PC-9 (cell line): ENCODE measurements at regions not wholly inside any gene's neighbourhood (a gene's known extent, or its start where the extent isn't known, plus 50 kb on each side); places are given as distances from the start of the nearest gene placed in this dataset.

Experiments used
- BruUV-seq: library from RNA; stranded (reverse); fragments of 400-500 nt; replicated peaks from 2 replicates; lab custom pipeline; 2021; lab: Mats Ljungman, UMichigan
- CTCF ChIA-PET: fragments of 300-600 bp; sonication (Branson Sonifier 250); formaldehyde crosslinking; loops from one replicate; lab custom pipeline; 2022; ENCODE audit warnings: antibody characterized with exemption; lab: Charles Lee
- POLR2A ChIA-PET: fragments of 300-600 bp; sonication (Branson Sonifier 250); formaldehyde crosslinking; loops from one replicate; lab custom pipeline; 2022; ENCODE audit warnings: antibody characterized with exemption; ENCODE audit not compliant: unreplicated experiment; lab: Charles Lee
- DNase-seq, 2 experiments: peaks; one replicate each; pipeline versions ENCODE4 v3.0.0 to v3.0.0-alpha.2; 2015 to 2022; ENCODE audit warnings: mixed read lengths in 1 of 2
- H2AFZ ChIP-seq: fragments of 200-600 bp; sonication (generic); 2 replicates; pipeline ENCODE4 v1.8.1; 2017; ENCODE audit warnings: antibody characterized with exemption
- H3F3A ChIP-seq: fragments of 200-600 bp; sonication (generic); 2 replicates; pipeline ENCODE4 v1.8.1; 2017; ENCODE audit warnings: antibody characterized with exemption, mild to moderate bottlenecking, low read depth; ENCODE audit not compliant: insufficient read depth
- H3K27ac ChIP-seq: fragments of 200-600 bp; sonication (generic); 2 replicates; pipeline ENCODE4 v1.6.1; 2016; ENCODE audit warnings: mixed run types
- H3K27me3 ChIP-seq: fragments of 200-600 bp; sonication (generic); 2 replicates; pipeline ENCODE4 v1.6.1; 2016; ENCODE audit warnings: low read depth, mixed run types; ENCODE audit not compliant: insufficient read depth
- H3K36me3 ChIP-seq: fragments of 200-600 bp; sonication (generic); 2 replicates; pipeline ENCODE4 v1.6.1; 2016; ENCODE audit warnings: low read depth, mixed run types
- H3K4me1 ChIP-seq: fragments of 200-600 bp; sonication (generic); replicated peaks from 2 replicates; pipeline ENCODE4 v1.6.1; 2016; ENCODE audit warnings: mixed run types; ENCODE audit not compliant: insufficient read depth
- H3K4me2 ChIP-seq: fragments of 200-600 bp; sonication (generic); 2 replicates; pipeline ENCODE4 v1.6.1; 2017; ENCODE audit warnings: mixed run types
- H3K4me3 ChIP-seq: fragments of 200-600 bp; sonication (generic); 2 replicates; pipeline ENCODE4 v1.6.1; 2016; ENCODE audit warnings: mixed run types
- H3K79me2 ChIP-seq: fragments of 200-600 bp; sonication (generic); 2 replicates; pipeline ENCODE4 v1.6.1; 2017; ENCODE audit warnings: low read depth, mixed run types
- H3K9me2 ChIP-seq: fragments of 200-600 bp; sonication (generic); 2 replicates; pipeline ENCODE4 v1.8.1; 2017; ENCODE audit warnings: mild to moderate bottlenecking; ENCODE audit not compliant: insufficient read depth
- H3K9me3 ChIP-seq: fragments of 200-600 bp; sonication (generic); 2 replicates; pipeline ENCODE4 v1.8.1; 2016; ENCODE audit warnings: low read depth; ENCODE audit not compliant: insufficient read depth
- H4K20me1 ChIP-seq: fragments of 200-600 bp; sonication (generic); 2 replicates; pipeline ENCODE4 v1.8.1; 2017; ENCODE audit not compliant: insufficient read depth
- EZH2 ChIP-seq: fragments of 200-600 bp; sonication (generic); IDR thresholded peaks from 2 replicates; pipeline ENCODE4 v1.8.0; 2017; ENCODE audit warnings: antibody characterized with exemption, low read depth
- intact Hi-C: fragments of 100-400 bp; cut with micrococcal nuclease; formaldehyde crosslinking; loops from one replicate; pipeline ENCODE4 v1.10.0; 2022; ENCODE audit not compliant: unreplicated experiment
- TF ChIP-seq, protein P1 (sequence below): fragments of 200-600 bp; sonication (generic); conservative IDR thresholded peaks from 2 replicates; pipeline ENCODE4 v1.6.1; 2017; ENCODE audit warnings: mixed run types, antibody characterized with exemption, mild to moderate bottlenecking, moderate library complexity

DNA sequence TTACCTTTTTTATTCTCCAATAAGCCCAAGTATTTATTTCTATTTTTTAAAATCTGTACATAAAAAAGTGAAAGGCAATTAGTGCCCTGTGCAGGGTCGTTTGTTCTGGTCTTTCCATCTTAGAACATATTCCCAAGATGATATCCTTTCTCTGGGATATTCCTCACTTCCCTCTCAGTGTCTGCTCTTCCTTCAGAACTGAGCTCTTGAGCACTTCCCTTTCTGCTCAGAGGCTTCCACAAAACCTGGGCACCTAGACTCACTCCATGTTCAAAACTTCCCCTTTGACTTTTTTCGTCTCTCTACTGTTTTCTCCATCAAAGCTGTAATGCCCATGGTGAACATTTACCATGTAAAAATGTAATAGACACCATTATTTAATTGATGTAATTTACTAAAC lies 296.5 kb upstream of the TCF4 start:
- H3K9me2 ChIP-seq, result no peaks in the 10 kb centered on the region
- no peak overlapping the region for H3K4me2 ChIP-seq
- 0 out of 2 replicates have a peak, but pooled peaks cover 6% of the 10 kb centered on the region for H3K9me3 ChIP-seq
- no peaks in the 10 kb centered on the region for H4K20me1 ChIP-seq
- TF ChIP-seq, protein P1, sequence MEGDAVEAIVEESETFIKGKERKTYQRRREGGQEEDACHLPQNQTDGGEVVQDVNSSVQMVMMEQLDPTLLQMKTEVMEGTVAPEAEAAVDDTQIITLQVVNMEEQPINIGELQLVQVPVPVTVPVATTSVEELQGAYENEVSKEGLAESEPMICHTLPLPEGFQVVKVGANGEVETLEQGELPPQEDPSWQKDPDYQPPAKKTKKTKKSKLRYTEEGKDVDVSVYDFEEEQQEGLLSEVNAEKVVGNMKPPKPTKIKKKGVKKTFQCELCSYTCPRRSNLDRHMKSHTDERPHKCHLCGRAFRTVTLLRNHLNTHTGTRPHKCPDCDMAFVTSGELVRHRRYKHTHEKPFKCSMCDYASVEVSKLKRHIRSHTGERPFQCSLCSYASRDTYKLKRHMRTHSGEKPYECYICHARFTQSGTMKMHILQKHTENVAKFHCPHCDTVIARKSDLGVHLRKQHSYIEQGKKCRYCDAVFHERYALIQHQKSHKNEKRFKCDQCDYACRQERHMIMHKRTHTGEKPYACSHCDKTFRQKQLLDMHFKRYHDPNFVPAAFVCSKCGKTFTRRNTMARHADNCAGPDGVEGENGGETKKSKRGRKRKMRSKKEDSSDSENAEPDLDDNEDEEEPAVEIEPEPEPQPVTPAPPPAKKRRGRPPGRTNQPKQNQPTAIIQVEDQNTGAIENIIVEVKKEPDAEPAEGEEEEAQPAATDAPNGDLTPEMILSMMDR, result no peak
- no peak for TF ChIP-seq EZH2
- no peaks in the 10 kb centered on the region for H3K36me3 ChIP-seq
- DNase-seq, result no peak
- no peaks in the 10 kb centered on the region for H3K79me2 ChIP-seq
- H2AFZ ChIP-seq, result no peak overlapping the region
- no peak overlapping the region for H3K27ac ChIP-seq
- no peaks in the 10 kb centered on the region for H3K4me1 ChIP-seq
- no peaks in the 10 kb centered on the region for H3F3A ChIP-seq
- BruUV-seq, result no TSS peak
- POLR2A ChIA-PET, result no interaction called here
- no peaks in the 10 kb centered on the region for H3K27me3 ChIP-seq
- H3K4me3 ChIP-seq, result no peak overlapping the region
- CTCF ChIA-PET, result no interaction called here
- intact Hi-C loops, result no loop called here

DNA sequence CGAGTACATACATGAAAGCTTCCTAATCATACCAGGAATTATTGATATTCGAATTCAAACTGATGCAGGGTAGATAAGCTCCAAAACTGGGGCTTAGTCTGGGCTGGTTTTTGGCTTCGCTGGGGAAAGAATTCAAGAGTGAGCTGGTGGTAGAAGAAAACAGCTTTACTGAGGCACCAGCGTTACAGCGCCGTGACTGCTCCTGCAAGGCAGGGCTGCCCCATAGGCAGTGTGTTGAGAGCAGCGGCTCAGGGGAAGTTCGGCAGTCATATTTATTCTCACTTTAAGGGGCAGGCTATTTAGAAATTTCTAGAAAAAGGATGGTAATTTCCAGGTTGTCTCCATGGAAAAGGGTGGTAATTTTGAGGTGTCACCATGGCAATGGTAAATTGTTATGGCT lies 292.6 kb upstream of the TCF4 start:
- CTCF ChIA-PET, result no interaction called here
- no peak for DNase-seq
- POLR2A ChIA-PET, result no interaction called here
- no peaks in the 10 kb centered on the region for H3K9me2 ChIP-seq
- H3K9me3 ChIP-seq, result no peaks in the 10 kb centered on the region
- no peaks in the 10 kb centered on the region for H3K79me2 ChIP-seq
- no peak for TF ChIP-seq EZH2
- TF ChIP-seq, protein P1, result no peak
- intact Hi-C loops, result no loop called here
- H2AFZ ChIP-seq, result no peak overlapping the region
- H3K36me3 ChIP-seq, result no peaks in the 10 kb centered on the region
- no peak overlapping the region for H3K4me3 ChIP-seq
- H3F3A ChIP-seq, result no peaks in the 10 kb centered on the region
- H3K27ac ChIP-seq, result no peak overlapping the region
- no peak overlapping the region for H3K4me2 ChIP-seq
- no peaks in the 10 kb centered on the region for H3K4me1 ChIP-seq
- no peaks in the 10 kb centered on the region for H3K27me3 ChIP-seq
- no peaks in the 10 kb centered on the region for H4K20me1 ChIP-seq
- no TSS peak for BruUV-seq

DNA sequence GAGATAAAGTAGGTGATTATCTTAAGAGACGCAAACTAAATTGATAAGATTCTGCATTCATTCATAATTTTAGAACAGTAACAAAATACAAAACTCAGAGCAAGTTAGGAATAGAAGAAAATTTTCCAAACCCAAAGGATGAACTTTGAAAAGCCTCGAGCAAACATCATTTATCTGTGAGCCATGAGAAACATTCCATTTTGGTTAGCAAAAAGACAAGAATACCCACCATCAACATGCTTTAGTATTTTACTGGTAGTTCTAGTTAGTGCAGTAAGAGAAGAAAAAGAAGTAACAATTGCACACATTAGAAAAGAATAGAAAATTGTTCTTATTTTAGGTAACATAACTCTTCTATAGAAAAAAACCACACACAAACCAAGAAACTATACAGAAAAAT lies 291.3 kb upstream of the TCF4 start:
- DNase-seq, result no peak
- Histone ChIP-seq H3K27ac (no peak overlapping the region), H3F3A (no peaks in the 10 kb centered on the region), H3K36me3 (no peaks in the 10 kb centered on the region), H4K20me1 (no peaks in the 10 kb centered on the region), H2AFZ (no peak overlapping the region), H3K4me3 (no peak overlapping the region), H3K9me2 (no peaks in the 10 kb centered on the region), H3K9me3 (no peaks in the 10 kb centered on the region), H3K4me2 (no peak overlapping the region), H3K79me2 (no peaks in the 10 kb centered on the region), H3K4me1 (no peaks in the 10 kb centered on the region), H3K27me3 (no peaks in the 10 kb centered on the region)
- ChIA-PET POLR2A (no interaction called here), CTCF (no interaction called here)
- no TSS peak for BruUV-seq
- intact Hi-C loops, result no loop called here
- TF ChIP-seq, protein P1, result no peak
- no peak for TF ChIP-seq EZH2
